Panc1 (cell line): ENCODE measurements at regions not wholly inside any gene's neighbourhood (a gene's known extent, or its start where the extent isn't known, plus 50 kb on each side); places are given as distances from the start of the nearest gene placed in this dataset.
"Not testable (repeated sequence)": the region's sequence is repeated elsewhere in the genome, so short reads cannot be mapped to it uniquely, and the experiment has no call there.

Experiments used
- CTCF ChIP-seq: fragments of 450-650 bp; IDR thresholded peaks from 2 replicates; pipeline ENCODE4 v1.5.1; 2017; ENCODE audit warnings: mild to moderate bottlenecking
- POLR2AphosphoS5 ChIP-seq: IDR thresholded peaks from 2 replicates; pipeline ENCODE4 v1.6.1; 2012; ENCODE audit warnings: mild to moderate bottlenecking, low read depth, low read length, moderate library complexity
- REST ChIP-seq, 2 experiments: IDR thresholded peaks; 2 replicates each; pipeline ENCODE4 v1.6.1; 2011 to 2012; ENCODE audit warnings: low read depth in 2 of 2, control low read depth in 1 of 2, low read length in 1 of 2, mild to moderate bottlenecking in 1 of 2, moderate library complexity in 1 of 2; ENCODE audit not compliant: insufficient read depth in 1 of 2

DNA sequence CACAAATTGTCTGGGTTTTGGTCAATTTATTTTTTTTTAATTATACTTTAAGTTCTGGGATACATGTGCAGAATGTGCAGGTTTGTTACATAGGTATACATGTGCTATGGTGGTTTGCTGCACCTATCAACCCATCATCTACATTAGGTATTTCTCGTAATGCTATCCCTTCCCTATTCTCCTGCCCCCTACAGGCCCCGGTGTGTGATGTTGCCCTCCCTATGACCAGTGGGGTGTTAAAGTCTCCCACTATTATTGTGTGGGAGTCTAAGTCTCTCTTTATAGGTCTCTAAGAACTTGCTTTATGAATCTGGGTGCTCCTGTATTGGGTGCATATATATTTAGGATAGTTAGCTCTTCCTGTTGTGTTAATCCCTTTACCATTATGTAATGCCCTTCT is 104.4 kb downstream of the HNMT start:
- not testable (repeated sequence) for TF ChIP-seq CTCF; REST (IDR thresholded peaks at IDR 0.05; ENCODE audit: insufficient read depth in 1 of 2, low read depth in 2 of 2, low read length in 1 of 2); POLR2AphosphoS5
